ENCODE measurements at regions not wholly inside any gene's neighbourhood (a gene's known extent, or its start where the extent isn't known, plus 50 kb on each side); places are given as distances from the start of the nearest gene placed in this dataset.
"Not testable (repeated sequence)": the region's sequence is repeated elsewhere in the genome, so short reads cannot be mapped to it uniquely, and the experiment has no call there.

DNA sequence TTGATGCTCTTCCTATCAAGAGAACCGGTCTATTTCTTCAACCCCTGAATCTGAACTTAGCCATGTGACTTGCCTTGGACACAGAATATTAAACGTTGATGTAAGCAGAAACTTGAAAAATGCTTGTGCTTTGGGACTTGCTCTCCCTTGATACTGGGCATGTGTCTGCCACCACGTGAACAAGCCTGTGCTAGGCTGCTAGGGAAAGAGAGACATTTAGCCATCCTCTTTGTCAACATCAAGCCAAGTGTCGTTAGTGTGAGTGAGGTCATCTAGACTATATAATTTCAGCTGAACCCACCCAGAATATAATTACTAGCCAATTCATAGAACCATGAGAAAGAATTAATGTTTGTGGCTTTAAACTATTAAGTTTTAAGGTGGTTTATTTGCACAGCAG lies 98.2 kb upstream of the TRHDE start:
- Histone ChIP-seq H3K9me3 (ENCODE audit: control insufficient read depth, insufficient read depth, low read length) (no peaks in the 10 kb centered on the region), H3K4me3 (ENCODE audit: low read depth, low read length) (no peak overlapping the region), H3K27ac (ENCODE audit: low read depth, low read length) (no peak overlapping the region), H3K27me3 (ENCODE audit: control insufficient read depth, insufficient read depth, low read length) (no peaks in the 10 kb centered on the region)
- TF ChIP-seq, protein P1, sequence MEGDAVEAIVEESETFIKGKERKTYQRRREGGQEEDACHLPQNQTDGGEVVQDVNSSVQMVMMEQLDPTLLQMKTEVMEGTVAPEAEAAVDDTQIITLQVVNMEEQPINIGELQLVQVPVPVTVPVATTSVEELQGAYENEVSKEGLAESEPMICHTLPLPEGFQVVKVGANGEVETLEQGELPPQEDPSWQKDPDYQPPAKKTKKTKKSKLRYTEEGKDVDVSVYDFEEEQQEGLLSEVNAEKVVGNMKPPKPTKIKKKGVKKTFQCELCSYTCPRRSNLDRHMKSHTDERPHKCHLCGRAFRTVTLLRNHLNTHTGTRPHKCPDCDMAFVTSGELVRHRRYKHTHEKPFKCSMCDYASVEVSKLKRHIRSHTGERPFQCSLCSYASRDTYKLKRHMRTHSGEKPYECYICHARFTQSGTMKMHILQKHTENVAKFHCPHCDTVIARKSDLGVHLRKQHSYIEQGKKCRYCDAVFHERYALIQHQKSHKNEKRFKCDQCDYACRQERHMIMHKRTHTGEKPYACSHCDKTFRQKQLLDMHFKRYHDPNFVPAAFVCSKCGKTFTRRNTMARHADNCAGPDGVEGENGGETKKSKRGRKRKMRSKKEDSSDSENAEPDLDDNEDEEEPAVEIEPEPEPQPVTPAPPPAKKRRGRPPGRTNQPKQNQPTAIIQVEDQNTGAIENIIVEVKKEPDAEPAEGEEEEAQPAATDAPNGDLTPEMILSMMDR (IDR thresholded peaks at IDR 0.05; ENCODE audit: low read depth, low read length) = no peak
- DNase-seq (ENCODE audit: low read depth, low spot score) = no peak
- ChIA-PET CTCF (no interaction called here), POLR2A (no interaction called here)

DNA sequence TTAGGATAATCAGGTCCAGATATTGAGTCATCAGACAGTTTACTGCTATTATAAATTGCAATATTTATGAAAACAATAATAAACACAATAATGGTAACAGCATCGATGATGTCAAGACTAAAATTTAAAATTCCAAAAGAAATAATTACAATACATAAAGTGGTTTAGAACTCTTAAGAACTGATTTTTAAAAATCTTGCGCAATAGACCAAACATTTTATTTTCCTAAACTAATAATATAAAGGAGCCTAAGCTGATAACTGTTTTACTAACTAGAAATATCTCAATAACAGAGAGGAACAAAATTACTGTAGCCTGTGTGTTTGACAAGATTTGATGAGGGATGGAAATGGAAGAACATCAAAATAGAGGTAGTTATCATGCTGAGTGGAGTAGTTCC lies 93.9 kb upstream of the TRHDE start:
- no peaks in the 10 kb centered on the region for H3K27me3 ChIP-seq (ENCODE audit: control insufficient read depth, insufficient read depth, low read length)
- TF ChIP-seq, protein P1 (IDR thresholded peaks at IDR 0.05; ENCODE audit: low read depth, low read length) = no peak
- H3K9me3 ChIP-seq (ENCODE audit: control insufficient read depth, insufficient read depth, low read length) = no peaks in the 10 kb centered on the region
- H3K4me3 ChIP-seq (ENCODE audit: low read depth, low read length) = no peak overlapping the region
- CTCF ChIA-PET = no interaction called here
- H3K27ac ChIP-seq (ENCODE audit: low read depth, low read length) = no peak overlapping the region
- DNase-seq (ENCODE audit: low read depth, low spot score) = no peak
- POLR2A ChIA-PET = no interaction called here

DNA sequence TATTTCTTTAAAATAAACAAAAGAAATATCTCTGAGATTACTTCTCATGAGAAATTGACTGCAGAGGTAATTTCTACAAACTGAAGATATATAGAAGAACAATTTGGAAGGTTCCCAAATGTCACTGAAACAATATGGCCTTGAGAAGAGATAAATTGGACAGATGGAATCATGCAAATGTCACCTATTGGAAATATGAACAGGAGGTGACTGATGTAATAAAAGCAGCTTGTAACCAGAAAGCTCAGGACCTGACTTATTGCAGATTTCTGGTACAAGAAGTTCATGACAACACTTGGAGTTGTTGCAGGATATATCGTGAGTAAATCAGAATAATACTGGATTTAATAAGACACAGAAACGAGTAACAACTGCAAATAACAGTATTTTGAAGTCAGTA lies 93.3 kb upstream of the TRHDE start:
- ChIA-PET POLR2A (no interaction called here), CTCF (no interaction called here)
- no peaks in the 10 kb centered on the region for H3K9me3 ChIP-seq (ENCODE audit: control insufficient read depth, insufficient read depth, low read length)
- H3K27me3 ChIP-seq (ENCODE audit: control insufficient read depth, insufficient read depth, low read length) = no peaks in the 10 kb centered on the region
- no peak overlapping the region for H3K27ac ChIP-seq (ENCODE audit: low read depth, low read length)
- no peak overlapping the region for H3K4me3 ChIP-seq (ENCODE audit: low read depth, low read length)
- TF ChIP-seq, protein P1 (IDR thresholded peaks at IDR 0.05; ENCODE audit: low read depth, low read length) = no peak
- no peak for DNase-seq (ENCODE audit: low read depth, low spot score)

DNA sequence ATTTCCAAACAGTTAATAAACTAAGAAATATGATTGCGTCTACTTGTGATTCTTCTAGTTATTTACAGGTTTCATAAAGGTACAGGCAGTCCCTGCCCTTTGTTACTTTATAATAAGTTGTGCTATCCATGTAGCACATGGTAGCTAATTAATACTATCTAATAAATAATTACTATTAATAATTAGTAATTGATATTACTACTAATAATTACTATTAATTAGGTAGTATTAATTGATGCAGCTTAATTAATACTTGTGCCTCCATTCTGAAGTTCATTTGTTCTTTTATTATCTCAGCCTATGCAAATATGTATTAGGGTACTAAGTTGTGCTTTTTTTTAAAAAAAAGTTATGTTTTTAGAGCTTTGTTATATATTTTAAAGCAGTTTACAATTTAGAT lies 92.3 kb upstream of the TRHDE start:
- TF ChIP-seq, protein P1 (IDR thresholded peaks at IDR 0.05; ENCODE audit: low read depth, low read length) = no peak
- H3K27ac ChIP-seq (ENCODE audit: low read depth, low read length) = no peak overlapping the region
- CTCF ChIA-PET = no interaction called here
- no peak for DNase-seq (ENCODE audit: low read depth, low spot score)
- no peaks in the 10 kb centered on the region for H3K27me3 ChIP-seq (ENCODE audit: control insufficient read depth, insufficient read depth, low read length)
- no peaks in the 10 kb centered on the region for H3K9me3 ChIP-seq (ENCODE audit: control insufficient read depth, insufficient read depth, low read length)
- H3K4me3 ChIP-seq (ENCODE audit: low read depth, low read length) = no peak overlapping the region
- POLR2A ChIA-PET = no interaction called here

DNA sequence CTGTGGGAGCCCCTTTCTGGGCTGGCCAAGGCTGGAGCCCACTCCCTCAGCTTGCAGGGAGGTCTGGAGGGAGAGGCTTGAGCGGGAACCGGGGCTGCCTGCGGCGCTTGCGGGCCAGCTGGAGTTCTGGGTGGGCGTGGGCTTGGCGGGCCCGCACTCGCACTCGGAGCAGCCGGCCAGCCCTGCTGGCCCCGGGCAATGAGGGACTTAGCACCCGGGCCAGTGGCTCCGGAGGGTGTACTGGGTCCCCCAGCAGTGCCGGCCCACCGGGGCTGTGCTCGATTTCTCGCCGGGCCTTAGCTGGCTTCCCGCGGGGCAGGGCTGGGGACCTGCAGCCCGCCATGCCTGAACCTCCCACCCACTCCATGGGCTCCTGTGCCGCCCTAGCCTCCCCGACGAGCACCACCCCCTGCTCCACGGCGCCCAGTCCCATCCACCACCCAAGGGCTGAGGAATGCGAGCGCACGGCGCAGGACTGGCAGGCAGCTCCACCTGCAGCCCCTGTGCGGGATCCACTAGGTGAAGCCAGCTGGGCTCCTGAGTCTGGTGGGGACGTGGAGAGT lies 87.1 kb upstream of the TRHDE start:
- DNase-seq (ENCODE audit: low read depth, low spot score); H3K9me3 ChIP-seq (ENCODE audit: control insufficient read depth, insufficient read depth, low read length); H3K4me3 ChIP-seq (ENCODE audit: low read depth, low read length); CTCF ChIA-PET; H3K27me3 ChIP-seq (ENCODE audit: control insufficient read depth, insufficient read depth, low read length); POLR2A ChIA-PET; H3K27ac ChIP-seq (ENCODE audit: low read depth, low read length): not testable (repeated sequence)

DNA sequence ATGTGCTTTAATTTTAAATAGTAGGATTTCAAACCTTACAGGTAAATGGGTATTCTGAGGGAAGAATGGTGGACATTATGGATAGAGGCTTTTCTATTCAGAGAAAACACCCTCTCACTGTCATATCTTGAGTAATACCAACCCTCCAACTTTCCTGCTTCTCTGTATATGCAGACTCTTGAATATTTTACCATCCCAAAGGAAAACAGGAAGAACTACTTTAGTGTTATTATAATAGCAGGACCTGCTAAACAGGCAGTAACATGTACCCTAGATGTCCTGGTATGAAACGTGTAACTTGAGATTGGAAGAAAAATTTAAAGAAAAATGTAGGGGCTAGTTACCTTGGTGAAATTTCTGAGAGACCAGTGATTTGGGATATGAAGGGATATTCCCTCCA lies 82.9 kb upstream of the TRHDE start:
- peaks cover 3% of the 10 kb centered on the region for H3K27me3 ChIP-seq (ENCODE audit: control insufficient read depth, insufficient read depth, low read length)
- CTCF ChIA-PET = no interaction called here
- H3K27ac ChIP-seq (ENCODE audit: low read depth, low read length) = no peak overlapping the region
- no peak overlapping the region for H3K4me3 ChIP-seq (ENCODE audit: low read depth, low read length)
- DNase-seq (ENCODE audit: low read depth, low spot score) = no peak
- TF ChIP-seq, protein P1 (IDR thresholded peaks at IDR 0.05; ENCODE audit: low read depth, low read length) = no peak
- POLR2A ChIA-PET = no interaction called here
- H3K9me3 ChIP-seq (ENCODE audit: control insufficient read depth, insufficient read depth, low read length) = no peaks in the 10 kb centered on the region

All from AG04450 (cell line).